ENCODE measurements at regions not wholly inside any gene's neighbourhood (a gene's known extent, or its start where the extent isn't known, plus 50 kb on each side); places are given as distances from the start of the nearest gene placed in this dataset.

GRCh38 chr14:53596853-53597525, 359.6 kb downstream of the BMP4 start:
- no peak for TF ChIP-seq CTCF (IDR thresholded peaks at IDR 0.05; ENCODE audit: low read depth, low read length)
- DNase-seq (ENCODE audit: low read depth in 2 of 2), result no peak
- H3K4me3 ChIP-seq (replicated peaks in 1 of 2; ENCODE audit: low read depth in 2 of 2, low read length in 2 of 2), result no peak overlapping the region

- DNase-seq (ENCODE audit: low read depth in 2 of 2), result no peak
- TF ChIP-seq CTCF (IDR thresholded peaks at IDR 0.05; ENCODE audit: low read depth, low read length), result no peak
These were observed 364.8 kb downstream of the BMP4 start for GRCh38 chr14:53591816-53592215.

GRCh38 chr14:53581504-53581903, 375.1 kb downstream of the BMP4 start:
- no peak for DNase-seq (ENCODE audit: low read depth in 2 of 2)
- TF ChIP-seq CTCF (IDR thresholded peaks at IDR 0.05; ENCODE audit: low read depth, low read length), result no peak
- no peak overlapping the region for H3K4me3 ChIP-seq (replicated peaks in 1 of 2; ENCODE audit: low read depth in 2 of 2, low read length in 2 of 2)

More at GRCh38 chr14:53591816-53592215, 364.8 kb downstream of the BMP4 start:
- no peak overlapping the region for H3K4me3 ChIP-seq (replicated peaks in 1 of 2; ENCODE audit: low read depth in 2 of 2, low read length in 2 of 2)

GRCh38 chr14:53571641-53572328, 384.8 kb downstream of the BMP4 start:
- TF ChIP-seq CTCF (IDR thresholded peaks at IDR 0.05; ENCODE audit: low read depth, low read length), result no peak
- DNase-seq (ENCODE audit: low read depth in 2 of 2), result no peak
- H3K4me3 ChIP-seq (replicated peaks in 1 of 2; ENCODE audit: low read depth in 2 of 2, low read length in 2 of 2), result no peak overlapping the region

GRCh38 chr14:53570411-53571387, 385.9 kb downstream of the BMP4 start:
- no peak for DNase-seq (ENCODE audit: low read depth in 2 of 2)
- no peak for TF ChIP-seq CTCF (IDR thresholded peaks at IDR 0.05; ENCODE audit: low read depth, low read length)
- no peak overlapping the region for H3K4me3 ChIP-seq (replicated peaks in 1 of 2; ENCODE audit: low read depth in 2 of 2, low read length in 2 of 2)

- DNase-seq (ENCODE audit: low read depth in 2 of 2), result no peak
- TF ChIP-seq CTCF (IDR thresholded peaks at IDR 0.05; ENCODE audit: low read depth, low read length), result no peak
- H3K4me3 ChIP-seq (replicated peaks in 1 of 2; ENCODE audit: low read depth in 2 of 2, low read length in 2 of 2), result no peak overlapping the region
These were observed 387.2 kb downstream of the BMP4 start for GRCh38 chr14:53569446-53569845.
